A204.1 (cell line): ENCODE measurements at regions not wholly inside any gene's neighbourhood (a gene's known extent, or its start where the extent isn't known, plus 50 kb on each side); places are given as distances from the start of the nearest gene placed in this dataset.

Source experiments
- FAIRE-seq: peaks from 2 replicates; lab custom pipeline; 2012; peaks lifted over from hg19 to GRCh38; lab: Jason Lieb, UNC

- no peak for FAIRE-seq
These were observed 131.4 kb downstream of the BBS10 start for GRCh38 chr12:76216585-76217472.

- FAIRE-seq = no peak
These were observed 123.6 kb upstream of the NAP1L1 start for GRCh38 chr12:76208129-76208528.

- no peak for FAIRE-seq
These were observed 122.2 kb upstream of the NAP1L1 start for GRCh38 chr12:76206677-76207072.

- no peak for FAIRE-seq
These were observed 121.7 kb upstream of the NAP1L1 start for GRCh38 chr12:76206039-76206676.

- no peak for FAIRE-seq
These were observed 118.1 kb upstream of the NAP1L1 start for GRCh38 chr12:76202621-76203020.

GRCh38 chr12:76201758-76202157 is 117.3 kb upstream of the NAP1L1 start:
- FAIRE-seq = no peak

- FAIRE-seq = no peak
These were observed 116.8 kb upstream of the NAP1L1 start for GRCh38 chr12:76201316-76201715.

GRCh38 chr12:76199808-76200207 is 115.3 kb upstream of the NAP1L1 start:
- FAIRE-seq = no peak

- FAIRE-seq = no peak
These were observed 114.4 kb upstream of the NAP1L1 start for GRCh38 chr12:76198839-76199238.

GRCh38 chr12:76197283-76197682 is 112.8 kb upstream of the NAP1L1 start:
- no peak for FAIRE-seq

GRCh38 chr12:76195920-76196319 is 111.4 kb upstream of the NAP1L1 start:
- FAIRE-seq = no peak

- FAIRE-seq = no peak
These were observed 110.2 kb upstream of the NAP1L1 start for GRCh38 chr12:76194724-76195123.

GRCh38 chr12:76193961-76194360 is 109.5 kb upstream of the NAP1L1 start:
- no peak for FAIRE-seq

GRCh38 chr12:76192416-76192815 is 107.9 kb upstream of the NAP1L1 start:
- FAIRE-seq = no peak

GRCh38 chr12:76190299-76190698 is 105.8 kb upstream of the NAP1L1 start:
- FAIRE-seq = no peak

GRCh38 chr12:76189851-76190250 is 105.4 kb upstream of the NAP1L1 start:
- FAIRE-seq = no peak

- no peak for FAIRE-seq
These were observed 102.7 kb upstream of the NAP1L1 start for GRCh38 chr12:76187177-76187576.

- FAIRE-seq = no peak
These were observed 101.8 kb upstream of the NAP1L1 start for GRCh38 chr12:76186131-76186906.

GRCh38 chr12:76183459-76184186 is 99.1 kb upstream of the NAP1L1 start:
- FAIRE-seq = no peak

- FAIRE-seq = no peak
These were observed 96.2 kb upstream of the NAP1L1 start for GRCh38 chr12:76180401-76181277.

- no peak for FAIRE-seq
These were observed 94.0 kb upstream of the NAP1L1 start for GRCh38 chr12:76178452-76178851.
